Spleen (tissue), 11 donors: ENCODE measurements at regions not wholly inside any gene's neighbourhood (a gene's known extent, or its start where the extent isn't known, plus 50 kb on each side); places are given as distances from the start of the nearest gene placed in this dataset.

Experiments used
- DNase-seq: peaks from one replicate; pipeline ENCODE4 v3.0.0-alpha.2; 2020
- H3K27ac ChIP-seq, 8 donors: fragments of 200-600 bp; sonication (generic) in 7 of 8; 1 replicate in 4 of 8; 2 replicates in 4 of 8; pipeline versions ENCODE4 v1.5.0 to v1.8.0; 2016 to 2021; ENCODE audit warnings: inconsistent platforms in 4 of 8, mild to moderate bottlenecking in 4 of 8, moderate library complexity in 1 of 8
- H3K27me3 ChIP-seq, 7 donors: fragments of 200-600 bp; sonication (generic) in 6 of 7; replicated peaks in 1 of 7; 1 replicate in 4 of 7; 2 replicates in 3 of 7; pipeline versions ENCODE4 v1.5.0 to v1.8.0; 2016 to 2021; ENCODE audit warnings: inconsistent platforms in 3 of 7, mild to moderate bottlenecking in 1 of 7
- H3K36me3 ChIP-seq, 6 donors: fragments of 200-600 bp; sonication (generic) in 5 of 6; 1 replicate in 4 of 6; 2 replicates in 2 of 6; pipeline versions ENCODE4 v1.5.0 to v1.8.0; 2016 to 2021; ENCODE audit warnings: inconsistent platforms in 2 of 6
- H3K4me1 ChIP-seq, 6 donors: fragments of 200-600 bp; sonication (generic) in 5 of 6; 1 replicate in 3 of 6; 2 replicates in 3 of 6; pipeline versions ENCODE4 v1.5.0 to v1.8.0; 2016 to 2021; ENCODE audit warnings: inconsistent platforms in 3 of 6
- H3K4me3 ChIP-seq, 8 donors: fragments of 200-600 bp; sonication (generic) in 7 of 8; 1 replicate in 4 of 8; 2 replicates in 4 of 8; pipeline versions ENCODE4 v1.5.0 to v1.8.0; 2016 to 2021; ENCODE audit warnings: inconsistent platforms in 4 of 8, mild to moderate bottlenecking in 4 of 8, moderate library complexity in 2 of 8
- H3K9me3 ChIP-seq, 8 donors: fragments of 200-600 bp; sonication (generic) in 7 of 8; 1 replicate in 4 of 8; 2 replicates in 4 of 8; pipeline versions ENCODE4 v1.5.0 to v1.8.0; 2016 to 2021; ENCODE audit warnings: inconsistent platforms in 4 of 8
- CTCF ChIP-seq, 11 experiments: fragments of 200-600 bp in 7 of 11; fragments of 450-650 bp in 4 of 11; sonication (generic) in 4 of 11; IDR thresholded peaks in 8 of 11; conservative IDR thresholded peaks in 3 of 11; 1 replicate in 7 of 11; 2 replicates in 4 of 11; pipeline versions ENCODE4 v1.4.0 to v1.8.0; 2016 to 2021; ENCODE audit warnings: antibody characterized with exemption in 11 of 11, inconsistent platforms in 4 of 11, mild to moderate bottlenecking in 1 of 11
- POLR2A ChIP-seq, 3 donors: fragments of 450-650 bp; IDR thresholded peaks; one replicate each; pipeline ENCODE4 v1.5.1; 2017; ENCODE audit warnings: antibody characterized with exemption in 3 of 3, mild to moderate bottlenecking in 1 of 3
- POLR2AphosphoS5 ChIP-seq, 3 donors: sonication (generic); formaldehyde crosslinking; IDR thresholded peaks; one replicate each; pipeline ENCODE4 v1.5.1; 2017; ENCODE audit warnings: antibody characterized with exemption in 3 of 3
- WGBS, 5 donors: extraction: QIAGEN DNeasy Blood & Tissue Kit in 3 of 5; methylation state at CpG; one replicate each; pipeline versions ENCODE4 v1.1.5 to v1.1.7; 2013 to 2018; 5-methylcytosine and 5-hydroxymethylcytosine counted together
- intact Hi-C: fragments of 100-400 bp; cut with DNase I; formaldehyde crosslinking; loops from one replicate; pipeline ENCODE4 v1.15.0; 2023; ENCODE audit warnings: low total_unique reads
- donor health status: healthy with polysubstance abuse.
- donor health status: DM: no; HTN: no; CAD: no; lungs with moderate emphysema.
- donor health status: DM: no; HTN: no; CAD: no.
- donor health status: Bipolar disorder and iron deficiency.
- donor health status: healthy.
- donor health status: DM: no; HTN: no; CAD: no.
- donor health status: DM: yes; HTN: yes; CAD: no.

GRCh38 chr7:79563821-79564522 lies 110.5 kb upstream of the MAGI2 start:
- Histone ChIP-seq H3K4me3 (no peak overlapping the region), H3K9me3 (peaks cover 0 to 3% (median 0%) of the 10 kb centered on the region in 8 donors), H3K27ac (no peak overlapping the region), H3K36me3 (no peaks in the 10 kb centered on the region), H3K4me1 (no peaks in the 10 kb centered on the region), H3K27me3 (no peaks in the 10 kb centered on the region)
- intact Hi-C loops = no loop called here
- 93 to 98% (median 95%) methylated on average over 2 of the region's 2 CpGs for WGBS, 5 donors
- TF ChIP-seq POLR2A (IDR thresholded peaks at IDR 0.05) = no peak
- no peak for TF ChIP-seq POLR2AphosphoS5 (IDR thresholded peaks at IDR 0.05)
- no peak for TF ChIP-seq CTCF (IDR thresholded peaks at IDR 0.05 in 8 of 11, conservative IDR thresholded peaks at IDR 0.05 in 3 of 11)
- DNase-seq = no peak

GRCh38 chr7:79555571-79555970 lies 102.1 kb upstream of the MAGI2 start:
- Histone ChIP-seq H3K9me3 (peaks cover 0 to 4% (median 0%) of the 10 kb centered on the region in 8 donors), H3K36me3 (no peaks in the 10 kb centered on the region), H3K4me3 (no peak overlapping the region), H3K4me1 (no peaks in the 10 kb centered on the region), H3K27me3 (no peaks in the 10 kb centered on the region), H3K27ac (no peak overlapping the region)
- TF ChIP-seq POLR2A (IDR thresholded peaks at IDR 0.05) (no peak), POLR2AphosphoS5 (IDR thresholded peaks at IDR 0.05) (no peak), CTCF (IDR thresholded peaks at IDR 0.05 in 8 of 11, conservative IDR thresholded peaks at IDR 0.05 in 3 of 11) (no peak)
- intact Hi-C loops = no loop called here
- 89 to 97% (median 93%) methylated on average over 1 of the region's 1 CpG for WGBS, 5 donors
- no peak for DNase-seq

GRCh38 chr7:79553811-79554555 lies 100.5 kb upstream of the MAGI2 start:
- Histone ChIP-seq H3K4me1 (no peaks in the 10 kb centered on the region), H3K36me3 (no peaks in the 10 kb centered on the region), H3K9me3 (peaks cover 0 to 4% (median 0%) of the 10 kb centered on the region in 8 donors), H3K27ac (no peak overlapping the region), H3K4me3 (no peak overlapping the region), H3K27me3 (no peaks in the 10 kb centered on the region)
- TF ChIP-seq POLR2AphosphoS5 (IDR thresholded peaks at IDR 0.05) (no peak), POLR2A (IDR thresholded peaks at IDR 0.05) (no peak), CTCF (IDR thresholded peaks at IDR 0.05 in 8 of 11, conservative IDR thresholded peaks at IDR 0.05 in 3 of 11) (no peak)
- DNase-seq = no peak
- intact Hi-C loops = no loop called here
- 77 to 91% (median 80%) methylated on average over 6 of the region's 6 CpGs for WGBS, 5 donors

- Histone ChIP-seq H3K4me3 (no peak overlapping the region), H3K27me3 (no peaks in the 10 kb centered on the region), H3K9me3 (peaks cover 0 to 2% (median 0%) of the 10 kb centered on the region in 8 donors), H3K36me3 (no peaks in the 10 kb centered on the region), H3K4me1 (no peaks in the 10 kb centered on the region), H3K27ac (no peak overlapping the region)
- no peak for TF ChIP-seq POLR2A (IDR thresholded peaks at IDR 0.05)
- TF ChIP-seq POLR2AphosphoS5 (IDR thresholded peaks at IDR 0.05) = no peak
- no peak for TF ChIP-seq CTCF (IDR thresholded peaks at IDR 0.05 in 8 of 11, conservative IDR thresholded peaks at IDR 0.05 in 3 of 11)
- intact Hi-C loops = no loop called here
- no peak for DNase-seq
Observed at GRCh38 chr7:79552463-79552862, 99.0 kb upstream of the MAGI2 start.
